Esophagus (tissue), 2 donors: ENCODE measurements at regions not wholly inside any gene's neighbourhood (a gene's known extent, or its start where the extent isn't known, plus 50 kb on each side); places are given as distances from the start of the nearest gene placed in this dataset.

Experiments used
- H3K27ac ChIP-seq, 2 donors: one replicate each; pipeline ENCODE4 v1.5.1; 2013; ENCODE audit warnings: low read depth in 2 of 2, mild to moderate bottlenecking in 2 of 2, inconsistent platforms in 1 of 2, low read length in 1 of 2, moderate library complexity in 1 of 2
- H3K27me3 ChIP-seq, 2 donors: one replicate each; pipeline ENCODE4 v1.6.1; 2013; ENCODE audit warnings: low read length in 2 of 2, control low read depth in 1 of 2, mild to moderate bottlenecking in 1 of 2; ENCODE audit not compliant: insufficient read depth in 2 of 2, control insufficient read depth in 1 of 2
- H3K36me3 ChIP-seq, 2 donors: one replicate each; pipeline ENCODE4 v1.6.1; 2013; ENCODE audit warnings: low read length in 1 of 2; ENCODE audit not compliant: control insufficient read depth in 2 of 2, insufficient read depth in 2 of 2
- H3K4me1 ChIP-seq, 2 donors: one replicate each; pipeline ENCODE4 v1.6.1; 2013; ENCODE audit warnings: low read length in 1 of 2; ENCODE audit not compliant: control insufficient read depth in 2 of 2, insufficient read depth in 2 of 2
- H3K4me3 ChIP-seq, 2 donors: one replicate each; pipeline ENCODE4 v1.5.1; 2013; ENCODE audit warnings: low read length in 2 of 2, mild to moderate bottlenecking in 2 of 2, low read depth in 1 of 2, moderate library complexity in 1 of 2
- H3K9me3 ChIP-seq, 2 donors: one replicate each; pipeline ENCODE4 v1.6.1; 2013; ENCODE audit warnings: mild to moderate bottlenecking in 2 of 2, low read depth in 1 of 2, low read length in 1 of 2, moderate library complexity in 1 of 2; ENCODE audit not compliant: control insufficient read depth in 2 of 2, insufficient read depth in 1 of 2
- WGBS, 2 donors: extraction: QIAGEN DNeasy Blood & Tissue Kit; methylation state at CpG; one replicate each; pipeline ENCODE4 v1.1.7; 2013; 5-methylcytosine and 5-hydroxymethylcytosine counted together
- donor health status: healthy with polysubstance abuse.
- donor health status: Bipolar disorder and iron deficiency.

- H3K4me3 ChIP-seq, result no peak overlapping the region
- no peaks in the 10 kb centered on the region for H3K27me3 ChIP-seq
- no peak overlapping the region for H3K27ac ChIP-seq
- H3K36me3 ChIP-seq, result no peaks in the 10 kb centered on the region
- WGBS, 2 donors, result 43 to 48% methylated on average over 5 of the region's 5 CpGs
- H3K4me1 ChIP-seq, result no peaks in the 10 kb centered on the region
- no peaks in the 10 kb centered on the region for H3K9me3 ChIP-seq
These were observed 634.7 kb downstream of the ARL4A start for GRCh38 chr7:13322126-13322525.

GRCh38 chr7:13327669-13328068, 640.2 kb downstream of the ARL4A start:
- H3K27ac ChIP-seq, result no peak overlapping the region
- H3K27me3 ChIP-seq, result no peaks in the 10 kb centered on the region
- H3K36me3 ChIP-seq, result no peaks in the 10 kb centered on the region
- no peaks in the 10 kb centered on the region for H3K4me1 ChIP-seq
- H3K4me3 ChIP-seq, result no peak overlapping the region
- no peaks in the 10 kb centered on the region for H3K9me3 ChIP-seq
- WGBS, 2 donors, result 29 to 41% methylated on average over 1 of the region's 1 CpG

DNA sequence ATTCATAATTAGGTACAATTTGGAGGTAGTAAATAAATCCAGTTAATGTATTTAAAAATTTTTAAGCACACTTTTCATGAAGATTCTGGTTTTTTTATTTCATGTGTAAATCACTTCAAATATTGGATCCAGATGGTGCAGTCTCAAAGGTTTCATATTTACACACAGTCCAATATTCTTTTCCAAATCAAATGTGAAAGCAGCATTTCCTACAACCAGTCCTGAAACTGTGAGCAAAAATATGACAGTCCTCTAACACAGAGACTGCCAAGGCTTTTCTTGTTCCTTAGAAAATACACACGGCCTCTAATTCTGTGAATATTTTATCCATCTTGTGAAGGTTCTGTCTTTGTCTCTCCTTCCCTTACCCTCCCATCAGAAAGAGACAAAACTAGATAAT, 645.9 kb downstream of the ARL4A start:
- 58 to 60% methylated on average over 1 of the region's 1 CpG for WGBS, 2 donors
- Histone ChIP-seq H3K4me3 (no peak overlapping the region), H3K27me3 (no peaks in the 10 kb centered on the region), H3K9me3 (no peaks in the 10 kb centered on the region), H3K36me3 (no peaks in the 10 kb centered on the region), H3K27ac (no peak overlapping the region), H3K4me1 (no peaks in the 10 kb centered on the region)

GRCh38 chr7:13336227-13336626, 648.8 kb downstream of the ARL4A start:
- Histone ChIP-seq H3K4me1 (no peaks in the 10 kb centered on the region), H3K9me3 (no peaks in the 10 kb centered on the region), H3K27ac (no peak overlapping the region), H3K27me3 (no peaks in the 10 kb centered on the region), H3K36me3 (no peaks in the 10 kb centered on the region), H3K4me3 (no peak overlapping the region)
- 46 to 55% methylated on average over 4 of the region's 4 CpGs for WGBS, 2 donors

DNA sequence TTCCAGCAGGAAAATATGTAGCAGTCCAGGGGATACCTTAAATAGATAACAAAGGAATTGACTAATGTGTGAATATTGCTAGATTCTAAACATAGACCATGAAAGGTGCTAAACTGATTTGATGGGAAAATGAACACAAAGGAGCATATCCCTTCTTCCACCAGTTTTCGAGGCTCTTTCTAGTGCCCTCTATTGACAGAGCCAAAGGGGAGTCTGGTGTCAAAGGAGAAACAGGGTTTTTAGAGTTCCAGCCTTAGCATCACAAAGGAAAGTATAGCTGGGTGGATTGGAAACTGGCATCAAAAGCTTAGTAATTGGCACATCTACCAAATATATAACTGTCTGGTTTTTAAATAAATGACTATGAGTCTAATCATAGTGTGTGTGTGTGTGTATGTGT, 636.8 kb downstream of the ETV1 start:
- Histone ChIP-seq H3K27me3 (no peaks in the 10 kb centered on the region), H3K9me3 (no peaks in the 10 kb centered on the region), H3K4me1 (no peaks in the 10 kb centered on the region), H3K36me3 (no peaks in the 10 kb centered on the region), H3K27ac (no peak overlapping the region), H3K4me3 (no peak overlapping the region)
- WGBS, 2 donors, result 56 to 71% methylated on average over 1 of the region's 1 CpG

DNA sequence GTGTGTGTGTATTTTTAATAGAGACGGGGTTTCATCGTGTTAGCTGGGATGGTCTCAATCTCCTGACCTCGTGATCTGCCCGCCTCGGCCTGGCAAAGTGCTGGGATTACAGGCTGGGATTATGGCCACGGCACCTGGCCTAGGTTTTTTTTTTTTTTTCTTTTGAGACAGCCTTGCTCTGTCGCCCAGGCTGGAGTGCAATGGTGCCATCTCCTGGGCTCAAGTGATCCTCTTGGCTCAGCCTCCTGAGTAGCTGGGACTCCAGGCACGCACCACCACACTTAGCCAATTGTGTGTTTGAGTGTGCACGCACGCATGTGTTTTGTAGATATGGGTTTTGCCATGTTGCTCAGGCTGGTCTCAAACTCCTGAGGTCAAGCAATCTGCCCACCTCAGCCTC, 629.8 kb downstream of the ETV1 start:
- H3K9me3 ChIP-seq, result no peaks in the 10 kb centered on the region
- H3K27ac ChIP-seq, result no peak overlapping the region
- H3K36me3 ChIP-seq, result no peaks in the 10 kb centered on the region
- H3K4me3 ChIP-seq, result no peak overlapping the region
- 85 to 88% methylated on average over 10 of the region's 10 CpGs for WGBS, 2 donors
- H3K27me3 ChIP-seq, result no peaks in the 10 kb centered on the region
- no peaks in the 10 kb centered on the region for H3K4me1 ChIP-seq

GRCh38 chr7:13386741-13387140, 602.7 kb downstream of the ETV1 start:
- 83 to 85% methylated on average over 1 of the region's 1 CpG for WGBS, 2 donors
- Histone ChIP-seq H3K27me3 (no peaks in the 10 kb centered on the region), H3K36me3 (no peaks in the 10 kb centered on the region), H3K9me3 (no peaks in the 10 kb centered on the region), H3K27ac (no peak overlapping the region), H3K4me3 (no peak overlapping the region), H3K4me1 (no peaks in the 10 kb centered on the region)

DNA sequence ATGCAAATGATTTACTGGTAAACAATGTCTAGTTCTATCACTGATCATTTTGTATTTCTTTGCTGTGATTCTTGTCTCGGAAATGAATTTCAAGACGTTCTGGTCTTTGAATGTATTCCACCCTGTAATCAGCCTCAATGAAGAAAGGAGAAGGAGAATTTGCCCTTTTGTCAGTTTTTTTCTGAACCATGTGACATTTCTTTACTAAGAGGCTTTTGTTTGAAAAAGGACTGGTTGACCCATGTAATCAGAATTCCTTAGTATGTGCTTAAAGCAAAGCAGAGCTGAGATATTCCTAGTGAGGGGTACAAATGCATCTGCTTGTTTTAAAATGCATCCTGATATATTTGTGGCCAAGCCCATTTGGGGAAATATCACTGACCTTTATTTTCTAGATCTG, 581.6 kb downstream of the ETV1 start:
- Histone ChIP-seq H3K4me1 (no peaks in the 10 kb centered on the region), H3K9me3 (no peaks in the 10 kb centered on the region), H3K36me3 (no peaks in the 10 kb centered on the region), H3K27me3 (no peaks in the 10 kb centered on the region), H3K27ac (no peak overlapping the region), H3K4me3 (no peak overlapping the region)
- 67 to 80% methylated on average over 2 of the region's 2 CpGs for WGBS, 2 donors

DNA sequence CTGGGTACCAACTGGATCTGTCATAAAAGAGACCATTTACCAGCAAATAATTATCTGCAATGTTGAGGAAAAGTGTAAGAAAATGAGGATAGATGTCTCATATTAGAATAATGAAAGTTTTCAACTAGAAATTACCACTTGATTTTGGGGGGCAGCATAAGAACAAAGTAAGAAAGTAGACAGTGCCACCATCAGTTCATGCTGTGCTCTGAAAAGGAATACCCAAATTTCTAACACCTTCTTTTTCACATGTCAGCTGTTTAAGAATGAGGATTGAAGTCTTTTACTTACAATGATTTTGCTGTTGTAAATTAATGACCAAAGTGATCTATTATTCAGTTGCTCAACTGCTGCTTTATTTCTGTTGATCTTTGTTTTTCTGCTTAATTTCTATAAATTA, 578.3 kb downstream of the ETV1 start:
- H3K4me1 ChIP-seq, result no peaks in the 10 kb centered on the region
- no peak overlapping the region for H3K4me3 ChIP-seq
- H3K36me3 ChIP-seq, result no peaks in the 10 kb centered on the region
- H3K27ac ChIP-seq, result no peak overlapping the region
- H3K9me3 ChIP-seq, result no peaks in the 10 kb centered on the region
- no peaks in the 10 kb centered on the region for H3K27me3 ChIP-seq

GRCh38 chr7:13411636-13412035, 577.8 kb downstream of the ETV1 start:
- no peak overlapping the region for H3K27ac ChIP-seq
- no peaks in the 10 kb centered on the region for H3K27me3 ChIP-seq
- no peaks in the 10 kb centered on the region for H3K36me3 ChIP-seq
- no peak overlapping the region for H3K4me3 ChIP-seq
- H3K9me3 ChIP-seq, result no peaks in the 10 kb centered on the region
- WGBS, 2 donors, result 73 to 82% methylated on average over 3 of the region's 3 CpGs
- H3K4me1 ChIP-seq, result no peaks in the 10 kb centered on the region
